K562 (cell line): ENCODE measurements at regions not wholly inside any gene's neighbourhood (a gene's known extent, or its start where the extent isn't known, plus 50 kb on each side); places are given as distances from the start of the nearest gene placed in this dataset.

Source experiments
- ATAC-seq: fragments of 200-7000 bp; cut with Tn5 transposase; 3 replicates; pipeline ENCODE4 v1.9.1; 2020; ENCODE audit warnings: moderate library complexity
- BruUV-seq: library from RNA; stranded (reverse); fragments of 400-500 nt; replicated peaks from 2 replicates; lab custom pipeline; 2021; lab: Mats Ljungman, UMichigan
- CTCF ChIA-PET: fragments of 300-600 bp; formaldehyde crosslinking; extraction: SDS; loops from one replicate; lab custom pipeline; 2021; ENCODE audit warnings: low intra/inter-chr PET ratio; lab: Yijun Ruan, JAX
- POLR2A ChIA-PET: fragments of 300-600, 350-650 bp; sonication (Branson Sonifier 250); formaldehyde crosslinking; extraction: SDS; loops from one replicate; lab custom pipeline; 2021; ENCODE audit warnings: antibody characterized with exemption, inconsistent platforms; lab: Yijun Ruan, JAX
- DNase-seq, 4 experiments: peaks; one replicate each; pipeline versions ENCODE4 v3.0.0 to v3.0.0-alpha.2; 2011 to 2018; ENCODE audit warnings: low spot score in 3 of 4, mixed read lengths in 3 of 4; ENCODE audit errors: extremely low read depth in 1 of 4
- FAIRE-seq: peaks from 2 replicates; lab custom pipeline; 2011; peaks lifted over from hg19 to GRCh38; lab: Jason Lieb, UNC
- H2AFZ ChIP-seq: 2 replicates; pipeline ENCODE4 v1.6.0; 2011; ENCODE audit warnings: low read depth, low read length, control low read depth, inconsistent platforms
- H3K27ac ChIP-seq: fragments of 200-600 bp; 3 replicates; pipeline ENCODE4 v1.8.0; 2011; ENCODE audit warnings: low read depth, mild to moderate bottlenecking, control low read depth, inconsistent platforms, low read length, moderate library complexity, mixed read lengths; ENCODE audit errors: extremely low read depth
- H3K27me3 ChIP-seq, 2 experiments: fragments of 300-600 bp in 1 of 2; 2 replicates in 1 of 2; 3 replicates in 1 of 2; pipeline versions ENCODE4 v1.6.0 to v1.8.0; 2011; ENCODE audit warnings: inconsistent platforms in 2 of 2, low read length in 2 of 2, mild to moderate bottlenecking in 1 of 2, mixed read lengths in 1 of 2, moderate library complexity in 1 of 2; ENCODE audit not compliant: control insufficient read depth in 2 of 2, insufficient read depth in 2 of 2
- H3K36me3 ChIP-seq: fragments of 300-600 bp; 3 replicates; pipeline ENCODE4 v1.8.0; 2011; ENCODE audit warnings: mild to moderate bottlenecking, low read length, inconsistent platforms; ENCODE audit not compliant: control insufficient read depth, insufficient read depth
- H3K4me1 ChIP-seq, 2 experiments: fragments of 200-600 bp in 1 of 2; replicated peaks in 1 of 2; 2 replicates in 1 of 2; 3 replicates in 1 of 2; pipeline versions ENCODE4 v1.5.1 to v1.8.0; 2011; ENCODE audit warnings: inconsistent platforms in 2 of 2, low read length in 2 of 2, mild to moderate bottlenecking in 1 of 2, mixed read lengths in 1 of 2, moderate library complexity in 1 of 2; ENCODE audit not compliant: control insufficient read depth in 2 of 2, insufficient read depth in 2 of 2
- H3K4me2 ChIP-seq: 2 replicates; pipeline ENCODE4 v1.6.1; 2011; ENCODE audit warnings: low read length, control low read depth, inconsistent platforms, mixed read lengths; ENCODE audit not compliant: insufficient read depth
- H3K4me3 ChIP-seq: fragments of 200-600 bp; sonication (generic), shearing (Covaris generic); 2 replicates; pipeline ENCODE4 v1.5.1; 2016; ENCODE audit warnings: control low read depth, inconsistent platforms
- H3K79me2 ChIP-seq: fragments of 200-600 bp; 3 replicates; pipeline ENCODE4 v1.8.0; 2011; ENCODE audit warnings: low read length, inconsistent platforms; ENCODE audit not compliant: control insufficient read depth, insufficient read depth
- H3K9ac ChIP-seq, 2 experiments: 2 replicates each; pipeline versions ENCODE4 v1.6.0 to v1.6.1; 2011; ENCODE audit warnings: low read depth in 2 of 2, low read length in 2 of 2, control low read depth in 1 of 2, inconsistent platforms in 1 of 2, mild to moderate bottlenecking in 1 of 2, mixed read lengths in 1 of 2; ENCODE audit not compliant: insufficient read depth in 1 of 2
- H3K9me1 ChIP-seq: one replicate; pipeline ENCODE4 v1.6.0; 2011; ENCODE audit warnings: inconsistent platforms, mild to moderate bottlenecking, low read length, moderate library complexity; ENCODE audit not compliant: control insufficient read depth, insufficient read depth
- H3K9me3 ChIP-seq: replicated peaks from 2 replicates; pipeline ENCODE4 v1.5.1; 2011; ENCODE audit warnings: low read depth, low read length, inconsistent platforms; ENCODE audit not compliant: control insufficient read depth, insufficient read depth
- H4K20me1 ChIP-seq: replicated peaks from 2 replicates; pipeline ENCODE4 v1.6.1; 2011; ENCODE audit warnings: low read length, inconsistent platforms, mixed read lengths; ENCODE audit not compliant: control insufficient read depth, insufficient read depth
- ARID2 ChIP-seq: fragments of 450-650 bp; IDR thresholded peaks from 2 replicates; pipeline ENCODE4 v1.6.1; 2017; ENCODE audit warnings: antibody characterized with exemption, mild to moderate bottlenecking
- CHD2 ChIP-seq: IDR thresholded peaks from 2 replicates; pipeline ENCODE4 v1.6.1; 2011; ENCODE audit warnings: low read depth, low read length
- ERF ChIP-seq: fragments of 450-650 bp; formaldehyde crosslinking; IDR thresholded peaks from 2 replicates; pipeline ENCODE4 v1.4.0; 2020; ENCODE audit warnings: mild to moderate bottlenecking, mixed read lengths
- HLTF ChIP-seq: fragments of 450-650 bp; IDR thresholded peaks from 2 replicates; pipeline ENCODE4 v1.6.1; 2016
- MAFF ChIP-seq: IDR thresholded peaks from 2 replicates; pipeline ENCODE4 v1.6.1; 2012; ENCODE audit warnings: low read length, improper control_type of control experiment
- POLR2G ChIP-seq: fragments of 200-400 bp; formaldehyde crosslinking; IDR thresholded peaks from 2 replicates; pipeline ENCODE4 v1.6.1; 2017; ENCODE audit warnings: low read depth, mild to moderate bottlenecking, antibody characterized with exemption, low read length, moderate library complexity
- RBM39 ChIP-seq: fragments of 200-400 bp; formaldehyde crosslinking; optimal IDR thresholded peaks from 2 replicates; pipeline ENCODE3; 2018; ENCODE audit warnings: low read depth, low read length
- ZNF175 ChIP-seq: fragments of 200-800 bp; sonication (Bioruptor generic); IDR thresholded peaks from 2 replicates; pipeline ENCODE4 v1.6.1; 2016; ENCODE audit warnings: low read depth, mild to moderate bottlenecking, missing genetic modification characterization, missing compliant biosample characterization
- WGBS: fragments of 100-300 bp; shearing (Covaris generic); methylation state at CpG from one replicate; pipeline ENCODE4 v1.1.6; 2016; ENCODE audit warnings: low coverage, mixed read lengths; ENCODE audit not compliant: insufficient coverage; ENCODE audit errors: missing lambda C conversion rate; 5-methylcytosine and 5-hydroxymethylcytosine counted together
- in situ Hi-C: fragments of 300-500 bp; cut with MboI; formaldehyde crosslinking; loops from 4 replicates; pipeline ENCODE4 v1.15.0; 2018; ENCODE audit warnings: inconsistent platforms, mixed read lengths
- intact Hi-C: fragments of 100-400 bp; cut with micrococcal nuclease; formaldehyde crosslinking; loops from 2 replicates; pipeline ENCODE4 v1.14.2; 2022
- TF ChIP-seq, protein P1 (sequence below): fragments of 250-450 bp; sonication (Bioruptor Pico); IDR thresholded peaks from 2 replicates; pipeline ENCODE4 v1.8.0; 2022; ENCODE audit warnings: inconsistent platforms, mild to moderate bottlenecking, moderate library complexity, borderline replicate concordance
- TF ChIP-seq, protein P2 (sequence below): fragments of 450-650 bp; IDR thresholded peaks from 2 replicates; pipeline ENCODE4 v1.6.1; 2014; ENCODE audit warnings: low read depth, mild to moderate bottlenecking, moderate library complexity, borderline replicate concordance
- TF ChIP-seq, protein P3 (sequence below), 2 experiments: fragments of 450-650 bp; IDR thresholded peaks; 2 replicates each; pipeline ENCODE4 v1.6.1; 2018; ENCODE audit warnings: mild to moderate bottlenecking in 2 of 2, low read depth in 1 of 2; ENCODE audit not compliant: partially characterized antibody in 2 of 2
- TF ChIP-seq, protein P4 (sequence below): sonication (generic); formaldehyde crosslinking; IDR thresholded peaks from 2 replicates; pipeline ENCODE4 v1.8.0; 2022; ENCODE audit warnings: missing genetic modification reagents, mild to moderate bottlenecking, moderate library complexity, borderline replicate concordance
- TF ChIP-seq, protein P5 (sequence below): fragments of 250-450 bp; sonication (Bioruptor Pico); IDR thresholded peaks from 2 replicates; pipeline ENCODE4 v1.8.0; 2021; ENCODE audit warnings: moderate library complexity, mild to moderate bottlenecking, inconsistent platforms

DNA sequence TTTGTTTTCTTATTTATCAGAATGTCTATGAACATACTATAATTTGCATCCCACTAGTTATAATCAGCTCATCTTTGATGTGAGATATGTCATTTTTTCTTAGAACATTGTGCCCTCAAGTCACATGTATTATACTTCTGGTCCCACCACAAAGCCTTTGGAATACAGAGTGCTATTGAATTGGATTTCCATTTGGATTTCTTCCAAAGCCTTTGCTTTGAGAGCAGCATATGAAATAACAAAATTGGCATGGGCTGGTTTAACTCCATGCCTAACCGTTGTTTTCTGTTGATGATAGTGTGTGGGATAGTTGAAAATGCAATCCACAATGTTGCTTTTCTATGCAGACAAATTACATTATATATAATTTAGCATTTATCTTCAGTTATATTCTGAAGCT, 284.5 kb upstream of the PLSCR5 start (continued):
- TF ChIP-seq ERF (CRISPR knock-in tag): no peak
- TF ChIP-seq, protein P1, sequence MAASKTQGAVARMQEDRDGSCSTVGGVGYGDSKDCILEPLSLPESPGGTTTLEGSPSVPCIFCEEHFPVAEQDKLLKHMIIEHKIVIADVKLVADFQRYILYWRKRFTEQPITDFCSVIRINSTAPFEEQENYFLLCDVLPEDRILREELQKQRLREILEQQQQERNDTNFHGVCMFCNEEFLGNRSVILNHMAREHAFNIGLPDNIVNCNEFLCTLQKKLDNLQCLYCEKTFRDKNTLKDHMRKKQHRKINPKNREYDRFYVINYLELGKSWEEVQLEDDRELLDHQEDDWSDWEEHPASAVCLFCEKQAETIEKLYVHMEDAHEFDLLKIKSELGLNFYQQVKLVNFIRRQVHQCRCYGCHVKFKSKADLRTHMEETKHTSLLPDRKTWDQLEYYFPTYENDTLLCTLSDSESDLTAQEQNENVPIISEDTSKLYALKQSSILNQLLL (CRISPR knock-in tag): no peak
- TF ChIP-seq, all 486 proteins: peak for 0

DNA sequence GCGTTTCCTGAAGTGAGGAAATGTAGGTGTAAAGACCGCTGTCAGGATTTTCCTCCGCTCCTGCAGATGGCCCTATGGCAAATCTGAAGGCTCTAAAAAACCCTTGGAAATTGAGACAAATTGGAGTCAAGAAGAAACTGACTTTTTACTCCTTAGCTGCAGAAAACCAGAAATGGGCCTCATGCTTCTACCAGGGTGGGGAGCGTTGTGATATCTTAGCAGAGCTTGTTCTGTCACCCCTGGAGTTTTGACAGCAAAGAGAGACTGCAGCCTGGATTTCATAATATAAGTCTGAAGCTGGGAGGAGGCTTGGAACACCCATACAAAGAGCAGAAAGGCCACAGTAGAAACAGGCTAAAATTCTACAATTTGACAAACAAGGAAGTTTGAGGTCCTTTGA, 283.0 kb upstream of the PLSCR5 start:
- no peaks in the 10 kb centered on the region for H3K27me3 ChIP-seq
- H2AFZ ChIP-seq: no peak overlapping the region
- no peak overlapping the region for H3K4me3 ChIP-seq
- ATAC-seq (no peak), DNase-seq (no peak), FAIRE-seq (no peak)
- H3K27ac ChIP-seq: no peak overlapping the region
- no peak overlapping the region for H3K4me2 ChIP-seq
- no peaks in the 10 kb centered on the region for H3K79me2 ChIP-seq
- POLR2A ChIA-PET: no interaction called here
- H4K20me1 ChIP-seq: no peaks in the 10 kb centered on the region
- no peaks in the 10 kb centered on the region for H3K9me1 ChIP-seq
- H3K4me1 ChIP-seq: no peaks in the 10 kb centered on the region
- CTCF ChIA-PET: no interaction called here
- no peaks in the 10 kb centered on the region for H3K36me3 ChIP-seq
- 0% methylated on average over 4 of the region's 4 CpGs for WGBS
- intact Hi-C loops: no loop called here
- BruUV-seq: no TSS peak
- H3K9me3 ChIP-seq: no peaks in the 10 kb centered on the region
- H3K9ac ChIP-seq: no peak overlapping the region
- in situ Hi-C loops: no loop called here
- TF ChIP-seq CHD2 (no peak), HLTF (no peak), ARID2 (no peak), MAFF (no peak), ZNF175 (no peak), POLR2G (no peak), RBM39 (no peak)
- TF ChIP-seq, protein P2, sequence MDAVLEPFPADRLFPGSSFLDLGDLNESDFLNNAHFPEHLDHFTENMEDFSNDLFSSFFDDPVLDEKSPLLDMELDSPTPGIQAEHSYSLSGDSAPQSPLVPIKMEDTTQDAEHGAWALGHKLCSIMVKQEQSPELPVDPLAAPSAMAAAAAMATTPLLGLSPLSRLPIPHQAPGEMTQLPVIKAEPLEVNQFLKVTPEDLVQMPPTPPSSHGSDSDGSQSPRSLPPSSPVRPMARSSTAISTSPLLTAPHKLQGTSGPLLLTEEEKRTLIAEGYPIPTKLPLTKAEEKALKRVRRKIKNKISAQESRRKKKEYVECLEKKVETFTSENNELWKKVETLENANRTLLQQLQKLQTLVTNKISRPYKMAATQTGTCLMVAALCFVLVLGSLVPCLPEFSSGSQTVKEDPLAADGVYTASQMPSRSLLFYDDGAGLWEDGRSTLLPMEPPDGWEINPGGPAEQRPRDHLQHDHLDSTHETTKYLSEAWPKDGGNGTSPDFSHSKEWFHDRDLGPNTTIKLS: no peak
- TF ChIP-seq, protein P3, sequence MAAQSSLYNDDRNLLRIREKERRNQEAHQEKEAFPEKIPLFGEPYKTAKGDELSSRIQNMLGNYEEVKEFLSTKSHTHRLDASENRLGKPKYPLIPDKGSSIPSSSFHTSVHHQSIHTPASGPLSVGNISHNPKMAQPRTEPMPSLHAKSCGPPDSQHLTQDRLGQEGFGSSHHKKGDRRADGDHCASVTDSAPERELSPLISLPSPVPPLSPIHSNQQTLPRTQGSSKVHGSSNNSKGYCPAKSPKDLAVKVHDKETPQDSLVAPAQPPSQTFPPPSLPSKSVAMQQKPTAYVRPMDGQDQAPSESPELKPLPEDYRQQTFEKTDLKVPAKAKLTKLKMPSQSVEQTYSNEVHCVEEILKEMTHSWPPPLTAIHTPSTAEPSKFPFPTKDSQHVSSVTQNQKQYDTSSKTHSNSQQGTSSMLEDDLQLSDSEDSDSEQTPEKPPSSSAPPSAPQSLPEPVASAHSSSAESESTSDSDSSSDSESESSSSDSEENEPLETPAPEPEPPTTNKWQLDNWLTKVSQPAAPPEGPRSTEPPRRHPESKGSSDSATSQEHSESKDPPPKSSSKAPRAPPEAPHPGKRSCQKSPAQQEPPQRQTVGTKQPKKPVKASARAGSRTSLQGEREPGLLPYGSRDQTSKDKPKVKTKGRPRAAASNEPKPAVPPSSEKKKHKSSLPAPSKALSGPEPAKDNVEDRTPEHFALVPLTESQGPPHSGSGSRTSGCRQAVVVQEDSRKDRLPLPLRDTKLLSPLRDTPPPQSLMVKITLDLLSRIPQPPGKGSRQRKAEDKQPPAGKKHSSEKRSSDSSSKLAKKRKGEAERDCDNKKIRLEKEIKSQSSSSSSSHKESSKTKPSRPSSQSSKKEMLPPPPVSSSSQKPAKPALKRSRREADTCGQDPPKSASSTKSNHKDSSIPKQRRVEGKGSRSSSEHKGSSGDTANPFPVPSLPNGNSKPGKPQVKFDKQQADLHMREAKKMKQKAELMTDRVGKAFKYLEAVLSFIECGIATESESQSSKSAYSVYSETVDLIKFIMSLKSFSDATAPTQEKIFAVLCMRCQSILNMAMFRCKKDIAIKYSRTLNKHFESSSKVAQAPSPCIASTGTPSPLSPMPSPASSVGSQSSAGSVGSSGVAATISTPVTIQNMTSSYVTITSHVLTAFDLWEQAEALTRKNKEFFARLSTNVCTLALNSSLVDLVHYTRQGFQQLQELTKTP (IDR thresholded peaks at IDR 0.05; ENCODE audit: low read depth in 1 of 2, partially characterized antibody in 2 of 2): no peak
- TF ChIP-seq, protein P4, sequence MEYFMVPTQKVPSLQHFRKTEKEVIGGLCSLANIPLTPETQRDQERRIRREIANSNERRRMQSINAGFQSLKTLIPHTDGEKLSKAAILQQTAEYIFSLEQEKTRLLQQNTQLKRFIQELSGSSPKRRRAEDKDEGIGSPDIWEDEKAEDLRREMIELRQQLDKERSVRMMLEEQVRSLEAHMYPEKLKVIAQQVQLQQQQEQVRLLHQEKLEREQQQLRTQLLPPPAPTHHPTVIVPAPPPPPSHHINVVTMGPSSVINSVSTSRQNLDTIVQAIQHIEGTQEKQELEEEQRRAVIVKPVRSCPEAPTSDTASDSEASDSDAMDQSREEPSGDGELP (CRISPR knock-in tag): no peak
- TF ChIP-seq, protein P5, sequence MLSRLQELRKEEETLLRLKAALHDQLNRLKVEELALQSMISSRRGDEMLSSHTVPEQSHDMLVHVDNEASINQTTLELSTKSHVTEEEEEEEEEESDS (CRISPR knock-in tag): no peak
